LNCaP clone FGC (cell line): ENCODE measurements at regions not wholly inside any gene's neighbourhood (a gene's known extent, or its start where the extent isn't known, plus 50 kb on each side); places are given as distances from the start of the nearest gene placed in this dataset.

ENCODE experiments used
- DNase-seq: peaks from one replicate; pipeline ENCODE4 v3.0.0-alpha.2; 2011; ENCODE audit warnings: low read depth
- H3K4me3 ChIP-seq: 2 replicates; pipeline ENCODE4 v1.5.1; 2011; ENCODE audit warnings: mild to moderate bottlenecking, low read depth, low read length, control low read depth
- TF ChIP-seq, protein P1 (sequence below): IDR thresholded peaks from 2 replicates; pipeline ENCODE4 v1.5.1; 2012; ENCODE audit warnings: mild to moderate bottlenecking; ENCODE audit not compliant: control insufficient read depth, insufficient read depth; ENCODE audit errors: extremely low read depth

DNA sequence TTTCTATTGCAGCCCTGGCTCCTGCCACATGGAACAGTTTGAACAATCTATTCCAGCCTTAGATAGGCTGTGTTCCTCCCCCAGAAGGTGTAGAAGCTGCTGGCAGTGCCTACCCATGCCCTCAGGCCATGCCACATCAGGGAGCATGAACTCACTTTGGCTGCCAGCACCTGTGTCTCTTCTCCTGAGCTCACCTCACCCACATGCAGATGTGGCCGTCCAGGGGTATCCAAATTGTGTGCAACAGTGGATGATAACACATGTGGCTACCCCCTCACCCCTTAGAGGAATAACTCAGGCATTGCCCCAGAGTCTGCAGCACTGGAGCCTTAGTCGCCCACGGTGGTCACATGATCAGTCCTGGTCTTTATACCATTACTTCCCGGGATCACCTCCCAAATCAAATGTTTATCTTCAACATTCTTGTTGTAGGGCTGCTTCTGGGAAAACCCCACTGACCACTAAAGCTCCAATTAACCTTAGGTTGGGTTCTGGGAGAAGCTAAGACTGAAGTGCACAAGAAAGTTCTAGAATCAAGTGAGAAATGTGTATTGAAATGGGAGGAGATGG is 110.4 kb downstream of the BANF2 start:
- TF ChIP-seq, protein P1, sequence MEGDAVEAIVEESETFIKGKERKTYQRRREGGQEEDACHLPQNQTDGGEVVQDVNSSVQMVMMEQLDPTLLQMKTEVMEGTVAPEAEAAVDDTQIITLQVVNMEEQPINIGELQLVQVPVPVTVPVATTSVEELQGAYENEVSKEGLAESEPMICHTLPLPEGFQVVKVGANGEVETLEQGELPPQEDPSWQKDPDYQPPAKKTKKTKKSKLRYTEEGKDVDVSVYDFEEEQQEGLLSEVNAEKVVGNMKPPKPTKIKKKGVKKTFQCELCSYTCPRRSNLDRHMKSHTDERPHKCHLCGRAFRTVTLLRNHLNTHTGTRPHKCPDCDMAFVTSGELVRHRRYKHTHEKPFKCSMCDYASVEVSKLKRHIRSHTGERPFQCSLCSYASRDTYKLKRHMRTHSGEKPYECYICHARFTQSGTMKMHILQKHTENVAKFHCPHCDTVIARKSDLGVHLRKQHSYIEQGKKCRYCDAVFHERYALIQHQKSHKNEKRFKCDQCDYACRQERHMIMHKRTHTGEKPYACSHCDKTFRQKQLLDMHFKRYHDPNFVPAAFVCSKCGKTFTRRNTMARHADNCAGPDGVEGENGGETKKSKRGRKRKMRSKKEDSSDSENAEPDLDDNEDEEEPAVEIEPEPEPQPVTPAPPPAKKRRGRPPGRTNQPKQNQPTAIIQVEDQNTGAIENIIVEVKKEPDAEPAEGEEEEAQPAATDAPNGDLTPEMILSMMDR = no peak
- no peak overlapping the region for H3K4me3 ChIP-seq
- DNase-seq = peak; percentile 67

DNA sequence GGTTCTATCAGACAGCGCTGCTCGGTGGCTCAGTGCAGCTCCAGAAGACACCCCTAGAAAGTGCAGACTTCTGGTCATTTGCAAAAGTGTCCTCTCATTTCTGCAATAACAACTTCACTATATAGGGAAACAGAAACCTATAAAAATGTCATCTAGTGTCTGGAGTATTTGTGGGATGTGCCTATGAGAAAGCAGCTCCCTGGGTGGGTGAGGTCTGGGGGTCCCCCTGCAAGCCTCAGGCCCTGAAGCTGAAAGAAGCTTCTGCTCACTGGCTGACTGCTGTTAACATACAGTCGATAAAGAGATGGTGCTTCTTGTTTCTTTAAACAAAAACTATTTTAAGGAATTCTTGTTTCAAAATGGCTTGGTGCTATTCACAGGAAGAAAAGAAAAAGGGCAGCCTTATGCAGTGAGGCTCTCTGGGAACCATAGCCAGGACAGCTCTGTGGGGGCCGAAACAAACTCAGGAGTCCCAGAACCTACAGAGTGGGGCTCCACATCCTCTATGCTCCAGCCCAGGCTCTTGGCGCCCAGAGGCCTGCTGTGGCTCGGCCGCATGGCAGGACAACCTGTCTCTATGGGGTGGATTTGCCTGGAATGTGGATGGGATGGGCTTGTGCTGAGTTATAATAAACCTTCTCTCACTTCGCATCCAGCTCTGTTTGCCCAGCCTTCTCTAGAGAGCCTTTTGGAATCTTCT is 109.7 kb downstream of the BANF2 start:
- H3K4me3 ChIP-seq = no peak overlapping the region
- no peak for DNase-seq
- TF ChIP-seq, protein P1 = no peak

DNA sequence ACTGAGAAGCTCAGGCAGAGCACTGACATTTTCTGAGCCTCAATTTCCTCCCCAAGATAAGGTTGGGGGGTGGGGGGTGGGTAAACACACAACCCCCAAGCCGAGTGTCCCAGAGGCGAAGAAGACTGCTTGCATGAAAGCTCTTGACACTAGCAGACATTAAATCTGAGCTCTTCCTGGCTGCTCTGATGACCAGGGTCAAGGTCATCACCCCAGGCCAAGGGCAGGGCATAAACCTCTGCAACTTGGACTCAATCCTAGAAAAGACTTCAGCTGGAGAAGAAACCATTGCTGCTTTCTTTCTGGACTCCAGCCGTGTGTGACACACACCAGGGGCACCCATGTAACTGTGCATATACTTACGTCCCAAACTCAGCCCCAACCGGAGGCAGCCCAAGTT is 109.0 kb downstream of the BANF2 start:
- TF ChIP-seq, protein P1 = no peak
- no peak for DNase-seq
- H3K4me3 ChIP-seq = no peak overlapping the region

DNA sequence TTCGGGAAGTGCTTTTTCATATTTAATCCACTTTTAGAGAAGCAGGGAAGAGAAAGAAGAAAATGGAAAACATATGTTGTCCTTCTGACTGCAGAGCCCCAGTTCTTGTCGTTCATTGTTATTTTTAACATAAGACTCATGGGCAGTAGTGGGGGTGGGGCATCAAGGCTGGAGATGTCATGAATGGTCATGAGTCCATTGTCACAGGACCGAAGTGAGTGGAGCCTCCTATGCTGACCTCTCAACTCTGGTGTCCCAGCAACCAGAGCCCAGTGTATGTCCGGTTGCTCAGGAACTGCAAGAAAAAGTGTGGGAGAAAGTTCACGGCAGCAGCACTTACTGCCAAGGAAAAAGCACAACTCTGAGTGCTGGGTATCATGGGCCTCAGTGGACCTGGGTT is 108.6 kb downstream of the BANF2 start:
- TF ChIP-seq, protein P1 = no peak
- H3K4me3 ChIP-seq = no peak overlapping the region
- DNase-seq = no peak

DNA sequence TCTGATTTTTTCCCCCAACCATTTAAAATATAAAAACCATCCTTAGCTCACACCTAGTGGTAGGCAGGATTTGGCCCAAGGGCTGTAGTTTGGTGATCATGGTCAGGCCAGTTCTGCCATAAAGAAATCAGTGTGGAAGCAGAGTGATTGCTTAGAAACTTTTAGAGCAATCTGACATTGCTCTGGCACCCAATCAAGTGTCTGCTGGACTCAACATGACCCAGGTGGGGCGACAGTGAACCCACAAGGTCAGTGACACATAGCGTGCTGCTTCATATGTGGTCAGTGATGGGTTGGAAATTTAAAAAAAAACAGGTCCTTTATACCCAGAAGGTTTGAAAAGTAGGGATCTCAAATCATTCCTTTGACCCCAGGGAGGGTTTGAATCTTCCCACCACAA is 107.9 kb downstream of the BANF2 start:
- no peak overlapping the region for H3K4me3 ChIP-seq
- no peak for DNase-seq
- TF ChIP-seq, protein P1 = no peak

DNA sequence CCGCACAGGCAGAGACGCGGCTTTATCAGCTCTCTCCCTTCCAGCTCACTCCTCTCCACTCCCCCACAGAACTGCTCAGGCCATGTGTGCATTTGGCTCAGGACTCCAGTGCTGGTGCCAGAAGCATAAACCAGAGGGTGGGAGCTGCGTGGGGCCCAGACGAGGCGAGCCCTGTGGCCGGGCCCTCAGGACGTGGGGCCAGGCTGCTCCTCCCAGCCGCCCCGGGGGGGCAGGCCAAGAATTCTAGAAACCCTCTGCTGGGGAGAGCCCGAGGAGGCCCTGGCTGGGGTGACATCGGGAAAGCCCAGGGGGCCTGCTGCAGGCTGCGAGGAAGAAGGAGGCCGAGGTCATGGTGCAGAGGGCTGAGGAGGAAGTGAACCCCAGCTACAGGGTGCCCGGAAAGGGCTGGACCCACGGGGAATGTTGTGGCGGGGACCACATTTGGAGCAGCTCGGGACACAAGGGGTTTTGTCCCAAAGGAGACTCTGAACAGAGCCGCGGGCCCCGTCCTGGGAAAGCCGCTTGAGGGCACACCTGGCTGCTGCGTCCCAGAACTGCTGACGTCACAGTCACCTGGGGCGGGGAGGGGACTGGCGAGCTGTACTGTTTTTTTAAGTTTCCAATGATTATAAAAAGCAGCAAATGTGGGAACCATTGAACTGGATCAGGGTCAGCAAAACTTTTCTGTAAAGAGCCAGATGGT is 107.1 kb downstream of the BANF2 start:
- H3K4me3 ChIP-seq = no peak overlapping the region
- DNase-seq = no peak
- TF ChIP-seq, protein P1 = no peak
